Left renal cortex interstitium (tissue), 4 donors: ENCODE measurements at regions not wholly inside any gene's neighbourhood (a gene's known extent, or its start where the extent isn't known, plus 50 kb on each side); places are given as distances from the start of the nearest gene placed in this dataset.

Experiments used
- DNase-seq, 4 donors: peaks; one replicate each; pipeline ENCODE4 v3.0.0-alpha.2; 2013; ENCODE audit warnings: low read depth in 4 of 4, low spot score in 2 of 4, missing footprints in 1 of 4

- DNase-seq: no peak
These were observed 1328.9 kb downstream of the ROBO2 start for GRCh38 chr3:78368636-78369345.

- DNase-seq: no peak
These were observed 1350.3 kb downstream of the ROBO2 start for GRCh38 chr3:78390221-78390620.

GRCh38 chr3:78398401-78398800 is 1358.5 kb downstream of the ROBO2 start:
- DNase-seq: no peak

- DNase-seq: no peak
These were observed 1362.8 kb downstream of the ROBO2 start for GRCh38 chr3:78402720-78403119.

- no peak for DNase-seq
These were observed 1362.1 kb downstream of the ROBO1 start for GRCh38 chr3:78405745-78406144.

GRCh38 chr3:78406396-78406795 is 1361.4 kb downstream of the ROBO1 start:
- DNase-seq: no peak

- no peak for DNase-seq
These were observed 1357.7 kb downstream of the ROBO1 start for GRCh38 chr3:78410077-78410476.

GRCh38 chr3:78414261-78414660 is 1353.5 kb downstream of the ROBO1 start:
- DNase-seq: no peak

- DNase-seq: no peak
These were observed 1347.2 kb downstream of the ROBO1 start for GRCh38 chr3:78420611-78421010.

GRCh38 chr3:78421247-78421966 is 1346.4 kb downstream of the ROBO1 start:
- no peak for DNase-seq

GRCh38 chr3:78424656-78425055 is 1343.1 kb downstream of the ROBO1 start:
- DNase-seq: no peak

- no peak for DNase-seq
These were observed 1341.3 kb downstream of the ROBO1 start for GRCh38 chr3:78426454-78426853.

- no peak for DNase-seq
These were observed 1340.5 kb downstream of the ROBO1 start for GRCh38 chr3:78427303-78427702.

GRCh38 chr3:78430741-78431140 is 1337.1 kb downstream of the ROBO1 start:
- no peak for DNase-seq

- no peak for DNase-seq
These were observed 1333.0 kb downstream of the ROBO1 start for GRCh38 chr3:78434801-78435200.

- no peak for DNase-seq
These were observed 1312.6 kb downstream of the ROBO1 start for GRCh38 chr3:78455166-78455565.

GRCh38 chr3:78455712-78456433 is 1311.9 kb downstream of the ROBO1 start:
- DNase-seq: no peak

- DNase-seq: no peak
These were observed 1308.0 kb downstream of the ROBO1 start for GRCh38 chr3:78459796-78460195.

- DNase-seq: no peak
These were observed 1305.8 kb downstream of the ROBO1 start for GRCh38 chr3:78462021-78462420.

GRCh38 chr3:78476076-78476475 is 1291.7 kb downstream of the ROBO1 start:
- DNase-seq: no peak

- DNase-seq: no peak
These were observed 1286.7 kb downstream of the ROBO1 start for GRCh38 chr3:78481050-78481449.

GRCh38 chr3:78483090-78483489 is 1284.7 kb downstream of the ROBO1 start:
- no peak for DNase-seq
